T-helper 2 cell treated with Interferon-gamma antibody and Interleukin-4, amounts not matched to agents 5 μg/mL and 100 μg/mL, for 36 hours (primary cell): ENCODE measurements at regions not wholly inside any gene's neighbourhood (a gene's known extent, or its start where the extent isn't known, plus 50 kb on each side); places are given as distances from the start of the nearest gene placed in this dataset.

ENCODE experiments used
- DNase-seq: peaks from one replicate; pipeline ENCODE4 v3.0.0; 2021; ENCODE audit warnings: low spot score
- H3K27ac Mint-ChIP-seq: one replicate; pipeline ENCODE4 v1.8.0; 2021; ENCODE audit warnings: mild to moderate bottlenecking, mixed read lengths
- H3K27me3 Mint-ChIP-seq: one replicate; pipeline ENCODE4 v1.8.0; 2021; ENCODE audit warnings: low read depth, mixed read lengths
- H3K36me3 Mint-ChIP-seq: one replicate; pipeline ENCODE4 v1.8.0; 2021; ENCODE audit warnings: low read depth, mixed read lengths
- H3K4me1 Mint-ChIP-seq: one replicate; pipeline ENCODE4 v1.8.0; 2021; ENCODE audit warnings: low read depth, mixed read lengths
- H3K4me3 Mint-ChIP-seq: one replicate; pipeline ENCODE4 v1.8.0; 2022; ENCODE audit warnings: mild to moderate bottlenecking, moderate library complexity, mixed read lengths
- H3K9me3 Mint-ChIP-seq: one replicate; pipeline ENCODE4 v1.8.0; 2021; ENCODE audit warnings: mixed read lengths

DNA sequence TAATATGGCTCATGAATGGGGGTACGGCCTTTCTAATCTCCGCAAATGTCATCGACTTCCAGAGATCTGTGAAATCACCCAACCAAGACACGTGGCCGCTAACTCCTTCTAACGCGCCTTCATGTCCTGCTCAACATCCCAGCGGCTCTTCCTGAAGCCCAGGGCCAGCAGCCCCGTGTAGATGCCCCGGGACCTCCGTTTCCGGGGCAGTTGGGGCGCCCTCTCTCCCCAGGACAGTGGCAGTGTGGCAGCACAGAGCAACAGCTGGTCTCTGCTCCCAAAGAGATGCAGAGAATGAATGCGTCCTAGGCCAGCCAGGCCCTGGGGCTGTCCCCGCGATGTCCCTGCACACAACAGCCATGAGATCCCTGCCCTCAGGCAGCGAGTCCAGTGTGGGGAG lies 153.5 kb downstream of the RBFOX3 start:
- Mint-ChIP-seq H3K4me1 (no peaks in the 10 kb centered on the region), H3K36me3 (no peaks in the 10 kb centered on the region), H3K27me3 (no peaks in the 10 kb centered on the region), H3K9me3 (no peaks in the 10 kb centered on the region), H3K27ac (no peak overlapping the region), H3K4me3 (no peak overlapping the region)
- DNase-seq: no peak

DNA sequence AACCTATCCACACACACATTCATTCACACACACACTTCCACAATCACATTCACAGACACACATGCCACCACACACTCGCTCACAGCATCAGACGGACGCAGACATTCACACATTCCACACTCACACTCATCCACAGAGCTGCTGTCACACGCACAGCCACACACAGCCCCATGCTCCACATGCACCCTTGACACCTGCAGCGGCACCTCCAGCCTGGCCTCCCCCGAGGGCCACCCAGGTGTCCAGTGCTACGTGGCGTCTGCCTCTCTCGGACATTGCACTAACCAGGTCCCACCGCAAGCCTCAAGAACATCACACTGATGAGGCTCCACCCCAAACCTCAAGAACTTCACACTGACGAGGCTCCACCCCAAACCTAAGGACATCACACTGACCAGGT lies 155.2 kb downstream of the RBFOX3 start:
- Mint-ChIP-seq H3K27ac (no peak overlapping the region), H3K4me1 (no peaks in the 10 kb centered on the region), H3K4me3 (no peak overlapping the region), H3K27me3 (no peaks in the 10 kb centered on the region), H3K36me3 (no peaks in the 10 kb centered on the region), H3K9me3 (no peaks in the 10 kb centered on the region)
- no peak for DNase-seq

DNA sequence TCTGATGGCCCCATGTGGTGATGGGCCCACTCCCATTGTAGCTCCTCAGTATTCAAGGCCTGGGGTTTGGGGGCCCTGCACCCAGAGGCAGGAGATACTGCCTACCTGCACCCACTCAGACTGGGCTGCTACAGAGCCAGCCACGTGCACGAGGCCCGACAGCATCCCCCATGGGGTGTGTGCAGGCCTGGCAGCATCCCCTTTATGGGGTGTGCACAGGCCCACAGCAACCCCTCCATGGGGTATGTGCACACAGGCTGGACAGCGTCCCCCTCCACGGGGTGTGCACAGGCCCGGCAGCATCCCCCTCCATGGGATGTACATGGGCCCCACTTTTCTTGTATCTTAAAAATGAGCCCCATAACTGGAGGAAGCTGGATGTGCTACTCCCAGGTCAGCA lies 156.0 kb downstream of the RBFOX3 start:
- H3K27ac Mint-ChIP-seq: no peak overlapping the region
- H3K27me3 Mint-ChIP-seq: no peaks in the 10 kb centered on the region

DNA sequence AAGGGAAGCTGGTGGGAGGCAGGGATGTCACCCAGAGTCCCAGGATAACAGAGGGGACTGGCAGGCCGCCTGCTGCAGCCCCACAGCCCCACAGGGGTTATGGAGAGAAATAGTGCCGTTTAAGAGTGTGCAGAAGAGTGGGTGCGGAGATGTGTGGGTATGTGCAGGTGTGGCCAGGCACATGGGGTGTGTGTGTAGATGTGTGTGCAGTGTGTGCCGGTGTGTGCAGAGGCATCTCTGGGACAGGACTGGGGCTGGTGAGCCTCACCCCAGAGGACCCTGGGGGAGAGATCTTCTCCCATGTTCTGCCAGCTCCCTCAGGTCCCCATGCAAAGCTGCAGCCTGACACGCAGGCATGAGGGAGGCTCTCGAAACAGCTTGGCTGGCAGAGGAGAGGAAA lies 157.4 kb downstream of the RBFOX3 start:
- H3K36me3 Mint-ChIP-seq: no peaks in the 10 kb centered on the region
- H3K4me1 Mint-ChIP-seq: no peaks in the 10 kb centered on the region

More for the DNA sequence above, 156.0 kb downstream of the RBFOX3 start:
- H3K9me3 Mint-ChIP-seq: no peaks in the 10 kb centered on the region
- no peaks in the 10 kb centered on the region for H3K4me1 Mint-ChIP-seq
- no peak overlapping the region for H3K4me3 Mint-ChIP-seq
- no peak for DNase-seq
- no peaks in the 10 kb centered on the region for H3K36me3 Mint-ChIP-seq

DNA sequence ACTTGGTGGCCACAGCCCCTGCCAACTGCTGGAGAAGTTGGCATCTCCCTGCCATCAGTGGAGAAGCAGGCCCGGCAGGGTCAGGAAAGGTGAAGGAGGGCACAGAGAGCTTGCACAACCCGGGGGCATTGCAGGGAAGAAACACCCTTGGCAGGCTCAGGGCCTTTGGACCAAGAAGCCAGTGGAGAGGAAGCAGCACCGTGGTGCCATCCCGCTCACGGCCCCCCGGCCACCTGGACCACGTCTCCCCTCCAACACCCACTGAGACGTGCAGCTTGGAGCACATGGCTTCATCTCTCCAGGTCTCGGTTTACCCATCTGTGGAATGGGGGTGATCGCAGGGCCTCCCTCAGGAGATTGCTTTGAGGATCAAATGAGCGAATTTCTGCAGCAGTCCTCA lies 158.1 kb downstream of the RBFOX3 start:
- DNase-seq: no peak
- Mint-ChIP-seq H3K4me3 (no peak overlapping the region), H3K27me3 (no peaks in the 10 kb centered on the region), H3K9me3 (peaks cover 4% of the 10 kb centered on the region), H3K36me3 (no peaks in the 10 kb centered on the region), H3K4me1 (no peaks in the 10 kb centered on the region), H3K27ac (no peak overlapping the region)

More for the DNA sequence above, 157.4 kb downstream of the RBFOX3 start:
- no peak overlapping the region for H3K4me3 Mint-ChIP-seq
- no peak overlapping the region for H3K27ac Mint-ChIP-seq
- no peaks in the 10 kb centered on the region for H3K27me3 Mint-ChIP-seq
- no peak for DNase-seq
- no peaks in the 10 kb centered on the region for H3K9me3 Mint-ChIP-seq

DNA sequence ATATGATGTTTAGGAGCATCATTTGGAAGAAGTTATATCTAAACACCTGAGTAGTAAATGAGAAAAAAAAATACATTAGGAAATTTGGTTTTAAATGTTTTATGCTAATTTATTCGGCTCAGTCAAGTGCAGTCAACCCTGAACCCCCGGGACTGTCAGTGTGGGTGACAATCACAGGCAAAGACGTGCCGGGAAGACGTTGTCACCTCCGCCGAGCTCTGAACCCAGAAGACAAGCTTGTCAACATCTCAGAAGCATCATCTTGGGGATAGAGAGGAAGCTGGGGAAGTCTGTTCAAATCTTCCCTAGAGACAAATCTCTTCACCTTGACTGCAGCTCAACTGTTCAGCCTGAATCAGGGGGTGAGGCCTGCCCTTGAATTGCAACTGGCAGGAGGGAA lies 159.7 kb downstream of the RBFOX3 start:
- Mint-ChIP-seq H3K4me1 (no peaks in the 10 kb centered on the region), H3K36me3 (no peaks in the 10 kb centered on the region), H3K27me3 (no peaks in the 10 kb centered on the region), H3K27ac (no peak overlapping the region), H3K9me3 (peaks cover 4% of the 10 kb centered on the region), H3K4me3 (no peak overlapping the region)
- no peak for DNase-seq

DNA sequence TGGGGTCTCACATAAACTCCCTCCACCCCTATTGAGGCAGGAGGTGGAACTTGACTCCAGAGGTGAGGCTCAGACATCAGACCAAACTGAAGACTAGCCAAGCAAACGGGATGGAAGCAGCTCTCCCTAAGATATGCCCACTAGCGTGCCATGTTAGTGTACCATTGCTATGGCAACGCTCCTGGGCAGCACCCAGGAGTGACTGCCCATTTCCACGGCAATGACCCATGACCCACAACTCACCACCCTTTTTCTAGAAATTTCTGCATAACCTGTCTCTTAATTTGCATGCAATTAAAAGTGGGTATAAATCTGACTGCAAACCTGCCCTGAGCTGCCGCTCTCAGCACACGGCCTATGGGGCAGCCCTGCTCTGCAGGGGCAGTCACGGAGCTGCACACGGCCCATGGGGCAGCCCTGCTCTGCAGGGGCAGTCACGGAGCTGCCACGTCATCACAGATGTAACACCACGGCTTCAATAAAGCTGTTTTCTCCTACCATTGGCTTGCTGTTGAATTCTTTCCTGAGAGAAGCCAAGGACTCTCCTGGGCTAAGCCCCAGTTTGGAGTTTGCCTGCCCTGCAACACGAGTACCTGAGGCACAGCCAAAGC lies 164.3 kb downstream of the RBFOX3 start:
- Mint-ChIP-seq H3K4me3 (no peak overlapping the region), H3K9me3 (peaks cover 4% of the 10 kb centered on the region), H3K36me3 (no peaks in the 10 kb centered on the region), H3K27me3 (no peaks in the 10 kb centered on the region), H3K4me1 (no peaks in the 10 kb centered on the region), H3K27ac (no peak overlapping the region)
- no peak for DNase-seq

DNA sequence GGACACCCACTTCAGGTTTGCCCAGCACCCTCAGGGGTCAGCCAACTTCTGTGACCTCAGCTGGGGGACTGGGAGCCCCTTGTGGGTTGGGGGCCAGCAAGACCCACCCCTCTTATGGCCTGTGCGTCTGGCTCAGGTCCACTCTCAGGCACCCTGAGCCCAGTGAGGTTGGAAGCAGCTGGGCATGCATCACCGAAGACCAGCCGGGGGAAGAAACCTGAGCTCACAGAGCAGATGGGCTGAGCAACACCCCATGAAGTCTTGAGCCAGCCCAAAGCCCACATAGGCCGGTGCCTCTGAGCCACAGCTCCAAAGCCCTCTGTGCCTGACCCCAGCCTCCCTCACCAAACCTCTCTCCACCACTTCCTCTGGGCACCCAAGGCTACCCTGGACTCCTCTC lies 166.7 kb downstream of the RBFOX3 start:
- no peaks in the 10 kb centered on the region for H3K4me1 Mint-ChIP-seq
- no peaks in the 10 kb centered on the region for H3K27me3 Mint-ChIP-seq
- peaks cover 4% of the 10 kb centered on the region for H3K9me3 Mint-ChIP-seq
- no peak overlapping the region for H3K27ac Mint-ChIP-seq
- DNase-seq: no peak
- H3K36me3 Mint-ChIP-seq: no peaks in the 10 kb centered on the region
- no peak overlapping the region for H3K4me3 Mint-ChIP-seq

DNA sequence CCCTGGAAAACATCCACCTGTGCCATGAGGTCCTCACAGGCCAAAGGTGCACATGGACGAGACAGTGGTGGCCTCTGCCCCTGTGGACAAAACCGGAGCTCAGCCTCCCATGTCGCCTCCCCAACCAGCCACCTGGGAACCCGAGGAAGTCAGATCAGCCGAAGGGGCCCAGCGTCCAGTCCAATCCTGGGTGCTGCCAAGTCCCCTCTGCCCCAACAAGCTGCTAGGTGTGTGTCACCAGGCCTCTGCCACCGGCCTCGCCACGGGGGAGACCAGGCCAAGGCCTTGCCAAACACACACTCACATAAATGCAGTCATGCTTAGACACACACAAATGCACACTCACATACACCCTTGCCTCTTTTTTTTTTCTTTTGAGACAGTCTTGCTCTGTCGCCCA lies 167.8 kb downstream of the RBFOX3 start:
- Mint-ChIP-seq H3K27ac (no peak overlapping the region), H3K4me1 (no peaks in the 10 kb centered on the region), H3K36me3 (no peaks in the 10 kb centered on the region), H3K27me3 (no peaks in the 10 kb centered on the region), H3K4me3 (no peak overlapping the region), H3K9me3 (peaks cover 2% of the 10 kb centered on the region)
- no peak for DNase-seq

DNA sequence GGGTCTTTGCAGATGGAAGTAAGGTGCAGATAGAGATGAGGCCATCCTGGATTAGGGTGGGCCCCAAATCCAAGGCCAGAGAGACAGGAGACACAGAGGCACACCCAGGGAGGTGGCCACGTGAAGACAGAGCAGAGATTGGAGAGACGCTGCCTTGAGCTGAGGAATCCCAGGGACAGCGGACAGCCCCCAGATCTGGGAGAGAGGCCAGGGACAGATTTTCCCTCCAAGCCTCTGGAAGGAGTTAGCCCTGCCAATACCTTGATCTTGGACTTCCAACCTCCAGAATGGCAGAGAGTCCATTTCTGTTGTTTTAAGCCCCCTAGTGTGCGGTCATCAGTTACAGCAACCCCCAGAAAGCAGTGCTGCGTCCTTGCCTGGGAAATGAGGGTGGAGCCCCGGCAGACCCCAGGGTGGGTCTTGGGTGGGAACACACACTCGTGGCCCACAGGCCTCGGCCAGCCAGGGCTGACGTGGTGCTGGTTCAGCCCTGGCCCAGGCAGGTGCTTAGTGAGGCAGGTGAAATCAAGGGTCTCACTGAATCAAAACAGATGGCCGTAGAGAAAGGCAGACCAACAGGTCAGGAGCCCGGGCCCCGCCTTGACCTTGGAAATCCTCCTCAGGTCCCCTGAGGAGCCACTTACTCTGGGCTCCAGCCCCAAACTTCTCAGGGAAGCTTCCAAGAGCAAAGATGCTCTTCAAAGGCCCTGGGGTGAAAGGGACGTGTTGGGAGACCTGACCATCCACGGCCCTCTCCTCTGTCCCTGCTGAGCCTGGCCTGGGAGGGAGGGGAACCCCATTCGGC lies 169.3 kb downstream of the RBFOX3 start:
- Mint-ChIP-seq H3K9me3 (no peaks in the 10 kb centered on the region), H3K36me3 (no peaks in the 10 kb centered on the region), H3K27ac (no peak overlapping the region), H3K4me1 (no peaks in the 10 kb centered on the region), H3K27me3 (no peaks in the 10 kb centered on the region), H3K4me3 (no peak overlapping the region)
- DNase-seq: no peak

DNA sequence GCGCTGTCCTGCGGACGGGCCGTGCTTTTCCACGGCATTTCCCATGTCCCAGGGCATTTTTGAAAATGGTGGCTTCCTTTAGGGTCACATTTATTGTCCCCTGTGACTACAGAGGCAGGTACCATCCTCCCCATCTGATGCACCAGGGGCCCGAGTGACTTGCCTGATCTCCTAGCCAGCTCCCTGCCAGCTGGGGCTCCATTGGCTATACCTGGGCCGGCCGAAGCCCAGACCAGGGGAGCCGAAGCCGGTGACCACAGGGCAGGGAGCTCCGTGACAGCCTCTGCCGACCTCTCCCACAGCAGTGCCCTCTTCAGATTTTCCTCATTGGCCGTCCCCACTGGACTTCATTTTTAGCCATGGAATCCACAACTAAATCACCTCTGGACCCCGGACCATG lies 170.6 kb downstream of the RBFOX3 start:
- no peaks in the 10 kb centered on the region for H3K36me3 Mint-ChIP-seq
- DNase-seq: no peak
- H3K27ac Mint-ChIP-seq: no peak overlapping the region
- H3K4me3 Mint-ChIP-seq: no peak overlapping the region
- H3K4me1 Mint-ChIP-seq: no peaks in the 10 kb centered on the region
- no peaks in the 10 kb centered on the region for H3K27me3 Mint-ChIP-seq
- H3K9me3 Mint-ChIP-seq: no peaks in the 10 kb centered on the region

DNA sequence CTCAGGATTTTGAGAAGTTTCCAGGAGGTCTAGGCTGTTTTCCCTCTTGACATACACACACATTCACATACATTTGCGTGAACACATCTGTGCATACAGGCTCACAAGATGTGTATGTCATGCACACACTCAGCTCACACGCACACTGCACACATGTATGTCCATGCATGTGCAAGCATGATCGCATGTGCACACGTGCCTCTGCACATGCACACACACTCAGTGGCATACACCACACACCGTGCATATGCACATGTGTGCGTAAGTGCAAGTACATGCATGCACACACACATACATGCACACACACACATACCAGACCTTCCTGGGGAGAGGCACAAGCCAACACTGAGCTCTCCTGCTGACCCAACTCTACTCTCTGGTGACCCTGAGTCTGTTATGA lies 171.4 kb downstream of the RBFOX3 start:
- DNase-seq: no peak
- Mint-ChIP-seq H3K4me3 (no peak overlapping the region), H3K27me3 (no peaks in the 10 kb centered on the region), H3K27ac (no peak overlapping the region), H3K36me3 (no peaks in the 10 kb centered on the region), H3K9me3 (no peaks in the 10 kb centered on the region), H3K4me1 (no peaks in the 10 kb centered on the region)

DNA sequence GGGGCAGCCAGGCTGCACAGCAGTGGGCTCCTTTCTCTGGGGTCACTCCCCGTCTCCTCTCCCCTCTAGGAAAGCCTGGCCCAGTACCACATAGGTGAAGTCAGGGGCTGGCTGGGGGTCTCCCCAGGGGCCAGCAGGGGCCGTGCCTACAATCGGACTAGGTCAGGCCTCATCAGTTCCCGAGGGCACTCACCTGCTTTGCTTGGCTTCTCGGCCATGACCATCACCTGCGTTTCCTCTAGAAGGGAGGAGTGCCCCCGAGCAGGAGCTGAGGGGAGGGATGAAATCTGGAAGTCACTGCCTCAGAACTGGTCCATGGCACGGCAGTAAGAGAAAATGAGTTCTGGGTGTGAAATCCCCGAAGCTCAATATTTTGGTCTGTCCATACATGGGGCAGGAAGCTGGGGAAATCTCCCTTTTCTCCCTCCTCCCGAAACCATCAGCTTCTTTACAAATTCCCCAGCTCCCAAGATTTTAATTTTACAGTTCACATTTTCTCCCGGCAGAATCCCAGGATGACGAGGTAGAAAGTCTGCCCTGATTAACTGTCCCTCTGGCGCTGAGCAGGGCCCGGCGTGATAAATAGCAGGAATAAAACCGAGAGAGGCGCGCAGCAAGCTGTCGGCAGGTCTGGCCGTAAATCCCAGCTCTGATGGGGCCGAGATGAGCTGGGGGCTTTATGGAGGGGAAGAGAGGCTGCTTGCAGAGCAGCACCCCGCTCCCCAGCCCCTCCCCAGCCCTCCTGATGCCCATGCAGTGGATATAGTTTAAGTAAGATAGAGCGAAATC lies 172.1 kb downstream of the RBFOX3 start:
- no peak for DNase-seq
- H3K27ac Mint-ChIP-seq: no peak overlapping the region
- no peaks in the 10 kb centered on the region for H3K4me1 Mint-ChIP-seq
- no peaks in the 10 kb centered on the region for H3K9me3 Mint-ChIP-seq
- H3K27me3 Mint-ChIP-seq: no peaks in the 10 kb centered on the region
- no peaks in the 10 kb centered on the region for H3K36me3 Mint-ChIP-seq
- no peak overlapping the region for H3K4me3 Mint-ChIP-seq

DNA sequence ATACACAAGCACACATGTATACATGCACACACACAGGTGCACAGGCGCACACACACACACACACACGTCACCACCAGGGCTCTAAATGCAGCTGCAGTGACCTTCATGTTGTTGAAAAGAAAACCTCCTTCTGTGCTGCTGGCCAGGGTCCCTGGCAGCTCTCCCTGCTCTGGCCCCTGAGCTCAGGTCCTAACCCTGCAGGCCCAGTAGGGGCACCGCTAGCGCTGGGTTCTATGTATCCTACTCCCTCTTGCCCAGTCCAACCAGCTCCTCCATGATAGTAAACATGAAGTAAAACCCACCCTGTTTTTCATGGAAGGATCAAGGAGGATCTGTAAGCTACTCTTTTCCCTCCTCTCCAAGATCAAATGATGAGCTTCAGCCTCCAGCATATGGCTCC lies 172.8 kb downstream of the RBFOX3 start:
- DNase-seq: no peak
- Mint-ChIP-seq H3K36me3 (no peaks in the 10 kb centered on the region), H3K4me1 (no peaks in the 10 kb centered on the region), H3K27me3 (no peaks in the 10 kb centered on the region), H3K4me3 (no peak overlapping the region), H3K9me3 (no peaks in the 10 kb centered on the region), H3K27ac (no peak overlapping the region)
